ENCODE measurements at regions not wholly inside any gene's neighbourhood (a gene's known extent, or its start where the extent isn't known, plus 50 kb on each side); places are given as distances from the start of the nearest gene placed in this dataset.

- Histone ChIP-seq H3K27ac (ENCODE audit: control insufficient read depth, insufficient read depth) (no peak overlapping the region), H3K36me3 (ENCODE audit: control insufficient read depth in 2 of 2, insufficient read depth in 2 of 2, low read length in 1 of 2) (no peaks in the 10 kb centered on the region), H3K4me1 (ENCODE audit: control insufficient read depth, insufficient read depth, low read length) (no peaks in the 10 kb centered on the region), H3K79me2 (ENCODE audit: control insufficient read depth, insufficient read depth, low read length) (no peaks in the 10 kb centered on the region), H3K9ac (ENCODE audit: control insufficient read depth, insufficient read depth, low read length) (no peak overlapping the region), H3K27me3 (replicated peaks in 1 of 2; ENCODE audit: control insufficient read depth in 2 of 2, insufficient read depth in 2 of 2, low read length in 1 of 2) (no peaks in the 10 kb centered on the region), H3K9me3 (replicated peaks; ENCODE audit: control insufficient read depth, insufficient read depth, low read length) (no peaks in the 10 kb centered on the region), H4K20me1 (ENCODE audit: control insufficient read depth, insufficient read depth) (no peaks in the 10 kb centered on the region), H3K4me3 (no peak overlapping the region), H3K4me2 (ENCODE audit: control insufficient read depth, insufficient read depth) (no peak overlapping the region), H2AFZ (ENCODE audit: control insufficient read depth, low read depth, low read length) (no peak overlapping the region)
- ChIA-PET RAD21 (ENCODE audit: unreplicated experiment) (no interaction called here), CTCF (no interaction called here), POLR2A (no interaction called here), SMC1A (ENCODE audit: uncharacterized antibody, unreplicated experiment) (no interaction called here)
- in situ Hi-C loops (cut with MboI): no loop called here
- no peak for ATAC-seq
- FAIRE-seq: no peak
- intact Hi-C loops (cut with micrococcal nuclease; ENCODE audit: unreplicated experiment): no loop called here
- DNase-seq (ENCODE audit: low read depth, low spot score): no peak
- BruUV-seq (replicated peaks): no TSS peak
- TF ChIP-seq MXI1 (IDR thresholded peaks at IDR 0.05; ENCODE audit: low read depth, low read length) (no peak), REST (IDR thresholded peaks at IDR 0.05; ENCODE audit: low read depth, low read length) (no peak), PAX5 (IDR thresholded peaks at IDR 0.05; ENCODE audit: borderline replicate concordance, low read depth, low read length) (no peak), BHLHE40 (IDR thresholded peaks at IDR 0.05; ENCODE audit: borderline replicate concordance in 1 of 2, low read depth in 2 of 2, low read length in 1 of 2) (no peak)
- 38% methylated on average over 2 of the region's 2 CpGs for WGBS (ENCODE audit: insufficient coverage, insufficient replicate concordance, low lambda C conversion rate, missing lambda C conversion rate)
Observed at GRCh38 chr6:88365230-88365629, 199.1 kb upstream of the CNR1 start.

GRCh38 chr6:88361754-88362153 lies 195.6 kb upstream of the CNR1 start:
- no peak overlapping the region for H3K4me2 ChIP-seq (ENCODE audit: control insufficient read depth, insufficient read depth)
- no peaks in the 10 kb centered on the region for H3K36me3 ChIP-seq (ENCODE audit: control insufficient read depth in 2 of 2, insufficient read depth in 2 of 2, low read length in 1 of 2)
- no peaks in the 10 kb centered on the region for H3K27me3 ChIP-seq (replicated peaks in 1 of 2; ENCODE audit: control insufficient read depth in 2 of 2, insufficient read depth in 2 of 2, low read length in 1 of 2)
- in situ Hi-C loops (cut with MboI): no loop called here
- H4K20me1 ChIP-seq (ENCODE audit: control insufficient read depth, insufficient read depth): no peaks in the 10 kb centered on the region
- intact Hi-C loops (cut with micrococcal nuclease; ENCODE audit: unreplicated experiment): no loop called here
- ChIA-PET SMC1A (ENCODE audit: uncharacterized antibody, unreplicated experiment) (no interaction called here), POLR2A (no interaction called here), CTCF (interaction anchor here (0.8 kb wide), 1 partner anchor 21 kb away, joined by 3 read pairs; no protein-coding TSS in a partner anchor), RAD21 (ENCODE audit: unreplicated experiment) (no interaction called here)
- BruUV-seq (replicated peaks): no TSS peak
- no peak for FAIRE-seq
- no peak overlapping the region for H3K4me3 ChIP-seq
- no peak for ATAC-seq
- WGBS (ENCODE audit: insufficient coverage, insufficient replicate concordance, low lambda C conversion rate, missing lambda C conversion rate): 72% methylated on average over 4 of the region's 4 CpGs
- no peaks in the 10 kb centered on the region for H3K4me1 ChIP-seq (ENCODE audit: control insufficient read depth, insufficient read depth, low read length)
- H3K9ac ChIP-seq (ENCODE audit: control insufficient read depth, insufficient read depth, low read length): no peak overlapping the region
- H3K9me3 ChIP-seq (replicated peaks; ENCODE audit: control insufficient read depth, insufficient read depth, low read length): no peaks in the 10 kb centered on the region
- no peak overlapping the region for H2AFZ ChIP-seq (ENCODE audit: control insufficient read depth, low read depth, low read length)
- H3K27ac ChIP-seq (ENCODE audit: control insufficient read depth, insufficient read depth): no peak overlapping the region
- no peaks in the 10 kb centered on the region for H3K79me2 ChIP-seq (ENCODE audit: control insufficient read depth, insufficient read depth, low read length)
- DNase-seq (ENCODE audit: low read depth, low spot score): no peak
- no peak for TF ChIP-seq E2F8 (IDR thresholded peaks at IDR 0.05; ENCODE audit: low read depth, partially characterized antibody)
- no peak for TF ChIP-seq RELA (IDR thresholded peaks at IDR 0.05; ENCODE audit: borderline replicate concordance, partially characterized antibody)
- TF ChIP-seq SP1 (IDR thresholded peaks at IDR 0.05; ENCODE audit: low read depth, low read length): no peak
- no peak for TF ChIP-seq RUNX3 (IDR thresholded peaks at IDR 0.05; ENCODE audit: low read length)
- no peak for TF ChIP-seq SUZ12 (IDR thresholded peaks at IDR 0.05; ENCODE audit: unreplicated experiment)
